CD8-positive, alpha-beta memory T cell (primary cell): ENCODE measurements at regions not wholly inside any gene's neighbourhood (a gene's known extent, or its start where the extent isn't known, plus 50 kb on each side); places are given as distances from the start of the nearest gene placed in this dataset.

ENCODE experiments used
- CTCF ChIA-PET: fragments of 350-600 bp; sonication (Branson Sonifier 250); formaldehyde crosslinking; loops from one replicate; lab custom pipeline; 2021; ENCODE audit warnings: antibody characterized with exemption; lab: Charles Lee
- POLR2A ChIA-PET: fragments of 350-600 bp; sonication (Branson Sonifier 250); formaldehyde crosslinking; loops from one replicate; lab custom pipeline; 2021; ENCODE audit warnings: antibody characterized with exemption; lab: Charles Lee
- DNase-seq, 5 donors: peaks; one replicate each; pipeline versions ENCODE4 v3.0.0 to v3.0.0-alpha.2; 2020 to 2022; ENCODE audit warnings: mixed read lengths in 1 of 5
- H3K27ac ChIP-seq: one replicate; pipeline ENCODE4 v1.7.0; 2013; ENCODE audit warnings: low read depth, mild to moderate bottlenecking, low read length, moderate library complexity
- H3K27me3 ChIP-seq: 2 replicates; pipeline ENCODE4 v1.7.0; 2013; ENCODE audit warnings: low read length, mild to moderate bottlenecking; ENCODE audit not compliant: insufficient read depth, poor library complexity, severe bottlenecking
- H3K36me3 ChIP-seq: 2 replicates; pipeline ENCODE4 v1.7.0; 2013; ENCODE audit warnings: mild to moderate bottlenecking, low read length, moderate library complexity; ENCODE audit not compliant: insufficient read depth
- H3K4me1 ChIP-seq: 2 replicates; pipeline ENCODE4 v1.7.0; 2013; ENCODE audit warnings: mild to moderate bottlenecking, low read length, moderate library complexity; ENCODE audit not compliant: insufficient read depth
- H3K4me3 ChIP-seq: 2 replicates; pipeline ENCODE4 v1.7.0; 2013; ENCODE audit warnings: mild to moderate bottlenecking, low read length
- H3K9me3 ChIP-seq: 2 replicates; pipeline ENCODE4 v1.7.0; 2013; ENCODE audit warnings: mild to moderate bottlenecking, low read length
- H3K27ac Mint-ChIP-seq, 8 donors: one replicate each; pipeline ENCODE4 v1.8.0; 2020 to 2021; ENCODE audit warnings: mixed read lengths in 8 of 8, mild to moderate bottlenecking in 6 of 8, inconsistent platforms in 3 of 8, moderate library complexity in 3 of 8
- H3K27me3 Mint-ChIP-seq, 2 donors: one replicate each; pipeline ENCODE4 v1.8.0; 2020 to 2021; ENCODE audit warnings: mixed read lengths in 2 of 2, mild to moderate bottlenecking in 1 of 2, moderate library complexity in 1 of 2
- H3K36me3 Mint-ChIP-seq, 3 donors: one replicate each; pipeline ENCODE4 v1.8.0; 2020 to 2021; ENCODE audit warnings: mixed read lengths in 3 of 3, inconsistent platforms in 1 of 3, mild to moderate bottlenecking in 1 of 3
- H3K4me1 Mint-ChIP-seq, 3 donors: one replicate each; pipeline ENCODE4 v1.8.0; 2020 to 2021; ENCODE audit warnings: mixed read lengths in 3 of 3, inconsistent platforms in 1 of 3, mild to moderate bottlenecking in 1 of 3
- H3K4me3 Mint-ChIP-seq, 7 donors: one replicate each; pipeline ENCODE4 v1.8.0; 2020 to 2021; ENCODE audit warnings: mixed read lengths in 7 of 7, mild to moderate bottlenecking in 6 of 7, moderate library complexity in 4 of 7, inconsistent platforms in 2 of 7
- H3K9me3 Mint-ChIP-seq, 5 donors: one replicate each; pipeline ENCODE4 v1.8.0; 2020 to 2022; ENCODE audit warnings: mixed read lengths in 5 of 5, mild to moderate bottlenecking in 3 of 5, moderate library complexity in 2 of 5, inconsistent platforms in 1 of 5

GRCh38 chr2:20509770-20510490 lies 63.1 kb downstream of the RHOB start:
- Histone ChIP-seq H3K36me3 (no peaks in the 10 kb centered on the region), H3K27me3 (no peaks in the 10 kb centered on the region), H3K27ac (no peak overlapping the region), H3K9me3 (no peaks in the 10 kb centered on the region), H3K4me1 (no peaks in the 10 kb centered on the region), H3K4me3 (no peak overlapping the region)
- Mint-ChIP-seq H3K36me3 (no peaks in the 10 kb centered on the region), H3K27ac (no peak overlapping the region), H3K4me3 (no peak overlapping the region), H3K27me3 (peaks cover 5 to 18% of the 10 kb centered on the region in 2 donors), H3K9me3 (peaks cover 0 to 1% (median 0%) of the 10 kb centered on the region in 5 donors), H3K4me1 (no peaks in the 10 kb centered on the region)
- ChIA-PET CTCF (no interaction called here), POLR2A (no interaction called here)
- no peak for DNase-seq

- no peaks in the 10 kb centered on the region for H3K36me3 ChIP-seq
- no peak overlapping the region for H3K27ac Mint-ChIP-seq
- H3K4me3 ChIP-seq, result no peak overlapping the region
- no peaks in the 10 kb centered on the region for H3K27me3 ChIP-seq
- no peak for DNase-seq
- H3K9me3 Mint-ChIP-seq, result peaks cover 0 to 7% (median 0%) of the 10 kb centered on the region in 5 donors
- H3K27me3 Mint-ChIP-seq, result peaks cover 9 to 22% of the 10 kb centered on the region in 2 donors
- no peaks in the 10 kb centered on the region for H3K4me1 ChIP-seq
- H3K27ac ChIP-seq, result no peak overlapping the region
- no peaks in the 10 kb centered on the region for H3K4me1 Mint-ChIP-seq
- ChIA-PET CTCF (no interaction called here), POLR2A (no interaction called here)
- no peaks in the 10 kb centered on the region for H3K36me3 Mint-ChIP-seq
- H3K4me3 Mint-ChIP-seq, result no peak overlapping the region
- no peaks in the 10 kb centered on the region for H3K9me3 ChIP-seq
Measured at GRCh38 chr2:20511130-20511529, 64.3 kb downstream of the RHOB start.

GRCh38 chr2:20512061-20512605 lies 65.3 kb downstream of the RHOB start:
- H3K27me3 ChIP-seq, result no peaks in the 10 kb centered on the region
- CTCF ChIA-PET, result no interaction called here
- POLR2A ChIA-PET, result no interaction called here
- Mint-ChIP-seq H3K36me3 (no peaks in the 10 kb centered on the region), H3K9me3 (peaks cover 0 to 7% (median 0%) of the 10 kb centered on the region in 5 donors), H3K27me3 (peaks cover 9 to 17% of the 10 kb centered on the region in 2 donors), H3K4me1 (no peaks in the 10 kb centered on the region), H3K27ac (no peak overlapping the region), H3K4me3 (no peak overlapping the region)
- no peaks in the 10 kb centered on the region for H3K36me3 ChIP-seq
- no peak overlapping the region for H3K4me3 ChIP-seq
- no peaks in the 10 kb centered on the region for H3K9me3 ChIP-seq
- no peak overlapping the region for H3K27ac ChIP-seq
- no peak for DNase-seq
- H3K4me1 ChIP-seq, result no peaks in the 10 kb centered on the region

GRCh38 chr2:20513946-20514345 lies 67.1 kb downstream of the RHOB start:
- H3K36me3 ChIP-seq, result no peaks in the 10 kb centered on the region
- DNase-seq, result no peak
- no peak overlapping the region for H3K27ac ChIP-seq
- CTCF ChIA-PET, result no interaction called here
- no peaks in the 10 kb centered on the region for H3K4me1 Mint-ChIP-seq
- peaks cover 11 to 17% of the 10 kb centered on the region in 2 donors for H3K27me3 Mint-ChIP-seq
- no peaks in the 10 kb centered on the region for H3K4me1 ChIP-seq
- POLR2A ChIA-PET, result no interaction called here
- H3K36me3 Mint-ChIP-seq, result no peaks in the 10 kb centered on the region
- H3K4me3 Mint-ChIP-seq, result no peak overlapping the region
- H3K27ac Mint-ChIP-seq, result no peak overlapping the region
- H3K9me3 ChIP-seq, result no peaks in the 10 kb centered on the region
- peaks cover 0 to 7% (median 0%) of the 10 kb centered on the region in 5 donors for H3K9me3 Mint-ChIP-seq
- H3K4me3 ChIP-seq, result no peak overlapping the region
- H3K27me3 ChIP-seq, result no peaks in the 10 kb centered on the region

GRCh38 chr2:20514596-20515269 lies 67.9 kb downstream of the RHOB start:
- no peak overlapping the region for H3K4me3 Mint-ChIP-seq
- H3K27me3 ChIP-seq, result no peaks in the 10 kb centered on the region
- H3K9me3 Mint-ChIP-seq, result peaks cover 0 to 7% (median 0%) of the 10 kb centered on the region in 5 donors
- peaks cover 11 to 17% of the 10 kb centered on the region in 2 donors for H3K27me3 Mint-ChIP-seq
- H3K27ac ChIP-seq, result no peak overlapping the region
- H3K36me3 Mint-ChIP-seq, result no peaks in the 10 kb centered on the region
- no peaks in the 10 kb centered on the region for H3K36me3 ChIP-seq
- DNase-seq, result no peak
- no peaks in the 10 kb centered on the region for H3K4me1 Mint-ChIP-seq
- CTCF ChIA-PET, result no interaction called here
- no peaks in the 10 kb centered on the region for H3K9me3 ChIP-seq
- no peak overlapping the region for H3K27ac Mint-ChIP-seq
- no peaks in the 10 kb centered on the region for H3K4me1 ChIP-seq
- POLR2A ChIA-PET, result no interaction called here
- H3K4me3 ChIP-seq, result no peak overlapping the region

GRCh38 chr2:20515290-20516220 lies 68.7 kb downstream of the RHOB start:
- Histone ChIP-seq H3K36me3 (no peaks in the 10 kb centered on the region), H3K4me3 (no peak overlapping the region), H3K27ac (no peak overlapping the region), H3K4me1 (no peaks in the 10 kb centered on the region), H3K27me3 (no peaks in the 10 kb centered on the region), H3K9me3 (no peaks in the 10 kb centered on the region)
- Mint-ChIP-seq H3K27me3 (peaks cover 11 to 17% of the 10 kb centered on the region in 2 donors), H3K36me3 (no peaks in the 10 kb centered on the region), H3K27ac (no peak overlapping the region), H3K4me3 (no peak overlapping the region), H3K9me3 (peaks cover 0 to 7% (median 0%) of the 10 kb centered on the region in 5 donors), H3K4me1 (no peaks in the 10 kb centered on the region)
- ChIA-PET CTCF (no interaction called here), POLR2A (no interaction called here)
- DNase-seq, result no peak

GRCh38 chr2:20516291-20516645 lies 69.4 kb downstream of the RHOB start:
- Mint-ChIP-seq H3K27ac (no peak overlapping the region), H3K27me3 (peaks cover 10 to 17% of the 10 kb centered on the region in 2 donors), H3K9me3 (peaks cover 0 to 7% (median 0%) of the 10 kb centered on the region in 5 donors), H3K36me3 (no peaks in the 10 kb centered on the region), H3K4me3 (no peak overlapping the region), H3K4me1 (no peaks in the 10 kb centered on the region)
- Histone ChIP-seq H3K27me3 (no peaks in the 10 kb centered on the region), H3K36me3 (no peaks in the 10 kb centered on the region), H3K27ac (no peak overlapping the region), H3K4me3 (no peak overlapping the region), H3K4me1 (no peaks in the 10 kb centered on the region), H3K9me3 (no peaks in the 10 kb centered on the region)
- no peak for DNase-seq
- ChIA-PET CTCF (no interaction called here), POLR2A (no interaction called here)
